C4-2B (cell line): ENCODE measurements at regions not wholly inside any gene's neighbourhood (a gene's known extent, or its start where the extent isn't known, plus 50 kb on each side); places are given as distances from the start of the nearest gene placed in this dataset.

ENCODE experiments used
- CTCF ChIP-seq: fragments of 450-650 bp; conservative IDR thresholded peaks from 2 replicates; pipeline ENCODE4 v1.5.1; 2017; ENCODE audit warnings: mild to moderate bottlenecking
- ZFX ChIP-seq: fragments of 450-650 bp; IDR thresholded peaks from 2 replicates; pipeline ENCODE4 v1.6.1; 2017

DNA sequence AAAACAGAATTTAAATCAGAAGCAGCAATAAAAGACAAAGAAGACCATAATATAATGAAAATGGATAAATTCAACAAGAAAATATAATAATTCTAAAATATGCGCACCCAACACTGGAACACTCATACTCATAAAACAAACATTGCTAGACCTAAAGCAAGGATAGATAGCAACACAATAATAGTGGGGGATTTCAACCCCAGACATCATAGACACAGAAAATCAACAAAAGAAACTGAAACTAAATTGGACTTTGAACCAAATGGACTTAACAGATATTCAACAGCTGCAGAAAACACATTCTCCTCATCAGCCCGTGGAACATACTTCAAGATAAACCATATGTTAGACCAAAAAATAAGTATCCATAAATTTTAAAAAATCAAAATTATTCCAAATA is 1552.6 kb downstream of the C4orf33 start:
- TF ChIP-seq CTCF (no peak), ZFX (no peak)
